GM18867 (cell line): ENCODE measurements at regions not wholly inside any gene's neighbourhood (a gene's known extent, or its start where the extent isn't known, plus 50 kb on each side); places are given as distances from the start of the nearest gene placed in this dataset.

Source experiments
- ATAC-seq: cut with Tn5 transposase; IDR thresholded peaks from one replicate; pipeline ENCODE4 v1.9.1; 2021; ENCODE audit warnings: mild to moderate bottlenecking, moderate library complexity; ENCODE audit not compliant: unreplicated experiment

GRCh38 chr2:65553504-65554074 is 121.2 kb upstream of the SPRED2 start:
- ATAC-seq, result no peak

DNA sequence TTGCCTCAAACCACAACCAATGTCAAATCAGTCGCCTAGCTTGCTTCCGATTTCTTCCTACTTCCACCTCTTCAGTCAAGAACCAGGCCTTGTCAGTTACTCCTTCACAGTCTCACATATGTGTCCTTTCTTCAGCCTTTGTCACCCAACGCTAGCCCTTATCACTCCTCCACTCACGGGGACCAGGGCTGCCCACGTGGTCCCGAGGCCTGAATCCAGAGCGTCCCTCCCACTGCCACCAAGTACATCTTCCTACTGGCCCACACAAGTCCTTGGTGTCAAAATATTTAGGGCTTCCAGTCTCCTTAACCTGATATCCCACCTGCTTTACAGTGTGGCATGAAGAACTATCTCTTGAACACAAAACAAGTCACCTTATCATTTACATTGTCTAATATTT is 119.1 kb upstream of the SPRED2 start:
- no peak for ATAC-seq

- ATAC-seq, result no peak
Observed at GRCh38 chr2:65550246-65550645, 117.8 kb upstream of the SPRED2 start.

GRCh38 chr2:65549631-65550030 is 117.2 kb upstream of the SPRED2 start:
- no peak for ATAC-seq

GRCh38 chr2:65549257-65549627 is 116.8 kb upstream of the SPRED2 start:
- no peak for ATAC-seq

DNA sequence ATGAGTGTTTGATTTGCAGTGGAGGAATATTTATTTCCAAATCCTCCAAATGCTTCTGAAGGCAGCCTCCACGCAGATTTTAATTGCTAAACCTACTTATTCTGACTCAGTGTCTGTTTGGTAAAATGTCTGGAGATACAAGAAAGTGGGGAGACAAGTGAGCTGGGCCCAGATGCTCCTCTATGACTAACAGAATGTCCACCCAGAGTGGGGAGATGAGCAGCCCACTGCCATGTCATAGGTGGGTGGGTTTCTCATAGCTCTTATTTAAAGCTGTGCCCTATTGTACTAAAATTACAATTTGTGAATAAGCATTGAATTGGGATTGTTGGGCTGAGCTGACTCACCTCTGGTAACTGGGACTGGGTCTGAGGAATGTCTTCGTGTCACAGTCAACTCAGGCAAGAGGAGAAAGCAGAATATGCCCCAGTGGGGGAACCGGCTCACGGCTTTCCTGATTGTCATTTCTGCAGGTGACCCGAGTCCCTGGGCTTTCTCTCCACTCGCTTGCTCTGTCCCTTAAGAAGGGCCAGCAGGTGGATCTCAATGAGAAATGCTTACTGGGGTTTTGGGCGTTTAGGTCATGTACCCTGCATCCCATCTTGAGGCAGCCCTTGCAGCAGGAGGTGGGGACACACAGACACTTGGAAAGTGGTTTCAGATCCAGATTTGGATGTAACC is 116.3 kb upstream of the SPRED2 start:
- ATAC-seq, result no peak

GRCh38 chr2:65548064-65548463 is 115.7 kb upstream of the SPRED2 start:
- no peak for ATAC-seq

GRCh38 chr2:65545837-65546805 is 113.7 kb upstream of the SPRED2 start:
- ATAC-seq, result no peak

GRCh38 chr2:65541773-65542172 is 109.4 kb upstream of the SPRED2 start:
- ATAC-seq, result no peak

GRCh38 chr2:65539633-65540032 is 107.2 kb upstream of the SPRED2 start:
- ATAC-seq, result no peak

GRCh38 chr2:65537651-65538385 is 105.4 kb upstream of the SPRED2 start:
- no peak for ATAC-seq

DNA sequence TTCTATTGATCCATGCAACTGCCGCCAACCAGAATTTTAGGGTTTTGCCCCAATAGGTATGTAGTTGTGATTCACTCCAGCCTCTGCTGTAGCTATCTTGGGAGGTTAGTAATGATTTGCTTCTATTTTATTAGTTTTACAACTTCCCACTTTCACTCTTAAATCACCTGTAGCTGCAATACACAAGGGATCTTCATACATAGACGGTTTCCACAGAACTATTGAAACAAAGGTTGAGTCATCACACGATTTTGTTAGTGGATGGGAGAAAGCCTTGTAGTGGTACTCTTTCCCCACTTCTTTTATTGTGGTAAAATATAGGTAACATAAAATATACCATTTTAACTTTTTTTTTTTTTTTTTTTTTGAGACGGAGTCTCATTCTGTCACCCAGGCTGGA is 104.2 kb upstream of the SPRED2 start:
- ATAC-seq, result peak; percentile 79

- ATAC-seq, result no peak
Observed at GRCh38 chr2:65532937-65533336, 100.5 kb upstream of the SPRED2 start.

GRCh38 chr2:65532326-65532725 is 99.9 kb upstream of the SPRED2 start:
- ATAC-seq, result no peak

DNA sequence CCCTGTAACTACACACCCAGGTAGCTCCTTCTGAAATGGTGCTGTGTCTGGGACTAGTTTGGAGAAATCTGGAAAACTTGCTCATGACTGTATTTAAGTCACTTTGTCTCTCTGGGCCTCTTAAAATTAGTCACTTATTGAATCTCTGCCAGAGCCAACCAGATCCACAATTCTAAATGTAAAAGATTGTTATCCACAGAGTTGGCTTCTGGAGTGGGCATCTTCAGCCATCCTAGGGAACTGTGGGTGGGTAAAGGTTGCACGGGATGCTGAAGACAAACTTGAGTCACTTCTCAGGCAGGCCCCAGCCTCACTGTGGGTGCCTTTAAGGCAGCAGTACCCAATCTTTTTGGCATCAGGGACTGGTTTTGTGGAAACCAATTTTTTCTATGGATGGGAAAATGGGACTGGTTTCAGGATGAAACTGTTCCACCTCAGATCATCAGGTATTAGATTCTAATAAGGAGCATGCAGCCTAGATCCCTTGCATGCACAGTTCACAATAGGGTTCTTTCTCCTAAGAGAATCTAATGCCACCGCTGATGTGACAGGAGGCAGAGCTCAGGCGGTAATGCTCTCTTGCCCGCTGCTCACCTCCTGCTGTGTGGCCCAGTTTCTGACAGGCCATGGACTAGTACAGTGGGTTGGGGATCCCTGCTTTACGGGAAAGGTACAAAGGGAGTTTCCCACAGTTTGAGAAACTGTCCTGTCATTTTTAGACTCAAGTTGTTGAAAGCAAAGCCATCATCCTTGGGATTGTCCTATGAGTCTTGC is 98.3 kb upstream of the SPRED2 start:
- ATAC-seq, result no peak

- ATAC-seq, result no peak
Observed at GRCh38 chr2:65529419-65529818, 97.0 kb upstream of the SPRED2 start.

DNA sequence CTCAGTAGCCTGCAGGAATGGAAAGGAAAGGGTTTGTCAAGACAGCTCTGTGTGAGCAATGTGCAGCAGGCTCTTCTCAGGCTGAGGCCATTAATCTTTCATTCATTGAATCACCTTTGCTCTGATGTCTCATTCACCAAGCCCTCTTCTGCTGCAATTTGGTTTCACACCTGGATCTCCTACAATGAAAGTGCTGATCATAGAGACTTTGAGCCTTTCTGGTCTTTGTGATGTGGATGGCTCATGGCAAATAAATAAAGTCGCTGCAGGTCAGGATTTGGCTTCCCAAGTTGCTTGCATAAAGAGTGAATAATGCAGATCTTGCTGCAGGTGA is 95.8 kb upstream of the SPRED2 start:
- ATAC-seq, result no peak

GRCh38 chr2:65527451-65528240 is 95.2 kb upstream of the SPRED2 start:
- ATAC-seq, result no peak

GRCh38 chr2:65525616-65526231 is 93.3 kb upstream of the SPRED2 start:
- ATAC-seq, result no peak
